Islet precursor cell (in vitro differentiated cells): ENCODE measurements at regions not wholly inside any gene's neighbourhood (a gene's known extent, or its start where the extent isn't known, plus 50 kb on each side); places are given as distances from the start of the nearest gene placed in this dataset.

ENCODE experiments used
- DNase-seq: peaks from one replicate; pipeline ENCODE4 v3.0.0-alpha.2; 2018

GRCh38 chr11:29781268-29781667, 235.6 kb downstream of the KCNA4 start:
- DNase-seq: no peak

- no peak for DNase-seq
These were observed 236.1 kb downstream of the KCNA4 start for GRCh38 chr11:29780756-29781155.

- peak; percentile 86 for DNase-seq
These were observed 243.1 kb downstream of the KCNA4 start for GRCh38 chr11:29773656-29774264.

- no peak for DNase-seq
These were observed 260.0 kb downstream of the KCNA4 start for GRCh38 chr11:29756871-29757270.

GRCh38 chr11:29755474-29755873, 261.4 kb downstream of the KCNA4 start:
- no peak for DNase-seq

- DNase-seq: no peak
These were observed 265.2 kb downstream of the KCNA4 start for GRCh38 chr11:29751618-29752017.

- no peak for DNase-seq
These were observed 266.4 kb downstream of the KCNA4 start for GRCh38 chr11:29750392-29750791.

- no peak for DNase-seq
These were observed 282.5 kb downstream of the KCNA4 start for GRCh38 chr11:29734287-29734686.

GRCh38 chr11:29713831-29714320, 303.0 kb downstream of the KCNA4 start:
- DNase-seq: no peak

- DNase-seq: no peak
These were observed 304.2 kb downstream of the KCNA4 start for GRCh38 chr11:29712616-29713015.

GRCh38 chr11:29707924-29708323, 308.9 kb downstream of the KCNA4 start:
- DNase-seq: no peak

GRCh38 chr11:29685361-29685760, 331.5 kb downstream of the KCNA4 start:
- DNase-seq: no peak

GRCh38 chr11:29682856-29683255, 334.0 kb downstream of the KCNA4 start:
- DNase-seq: no peak

- DNase-seq: no peak
These were observed 336.8 kb downstream of the KCNA4 start for GRCh38 chr11:29679996-29680395.

GRCh38 chr11:29676993-29677392, 339.8 kb downstream of the KCNA4 start:
- DNase-seq: no peak

GRCh38 chr11:29669310-29669709, 347.5 kb downstream of the KCNA4 start:
- no peak for DNase-seq

- DNase-seq: no peak
These were observed 359.1 kb downstream of the KCNA4 start for GRCh38 chr11:29657709-29658108.

GRCh38 chr11:29656597-29656996, 360.2 kb downstream of the KCNA4 start:
- no peak for DNase-seq

GRCh38 chr11:29645373-29645772, 371.5 kb downstream of the KCNA4 start:
- DNase-seq: no peak

- no peak for DNase-seq
These were observed 375.6 kb downstream of the KCNA4 start for GRCh38 chr11:29641201-29641600.

GRCh38 chr11:29634744-29635143, 382.1 kb downstream of the KCNA4 start:
- no peak for DNase-seq

- no peak for DNase-seq
These were observed 382.6 kb downstream of the KCNA4 start for GRCh38 chr11:29634244-29634643.

- DNase-seq: peak; percentile 88
These were observed 387.5 kb downstream of the KCNA4 start for GRCh38 chr11:29629286-29629685.

GRCh38 chr11:29628609-29629008, 388.2 kb downstream of the KCNA4 start:
- DNase-seq: no peak

- no peak for DNase-seq
These were observed 389.3 kb downstream of the KCNA4 start for GRCh38 chr11:29627541-29627940.
